Gastrocnemius medialis (tissue), 4 donors: ENCODE measurements at regions not wholly inside any gene's neighbourhood (a gene's known extent, or its start where the extent isn't known, plus 50 kb on each side); places are given as distances from the start of the nearest gene placed in this dataset.

Experiments
- CTCF ChIP-seq, 5 experiments: fragments of 450-650 bp in 3 of 5; fragments of 200-600 bp in 2 of 5; sonication (generic) in 2 of 5; IDR thresholded peaks in 4 of 5; conservative IDR thresholded peaks in 1 of 5; 1 replicate in 4 of 5; 2 replicates in 1 of 5; pipeline ENCODE4 v1.5.1; 2016 to 2019; ENCODE audit warnings: antibody characterized with exemption in 5 of 5, mild to moderate bottlenecking in 3 of 5, moderate library complexity in 3 of 5
- POLR2A ChIP-seq, 2 donors: fragments of 450-650 bp; IDR thresholded peaks; one replicate each; pipeline ENCODE4 v1.6.1; 2017; ENCODE audit warnings: antibody characterized with exemption in 2 of 2, mild to moderate bottlenecking in 2 of 2, moderate library complexity in 2 of 2

DNA sequence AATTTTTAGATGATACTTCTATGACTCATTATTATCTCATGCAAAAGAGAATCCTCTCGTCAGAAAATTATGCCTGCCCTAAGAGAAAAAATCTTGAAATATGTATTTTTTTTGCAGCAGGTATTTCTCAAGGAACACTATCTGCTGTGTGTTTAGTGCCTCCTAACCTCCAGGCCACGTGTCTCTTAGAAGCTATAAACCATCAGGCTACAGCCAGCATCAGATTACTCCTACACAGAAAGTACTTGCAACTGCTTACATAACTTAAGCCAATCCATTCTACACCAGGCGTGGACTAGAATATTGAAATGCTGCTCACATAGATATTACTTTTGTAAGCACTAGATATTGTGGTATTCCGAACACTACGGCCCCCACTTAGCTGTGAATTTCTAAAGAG lies 933.4 kb downstream of the PLA2G4A start:
- TF ChIP-seq CTCF (IDR thresholded peaks at IDR 0.05 in 4 of 5, conservative IDR thresholded peaks at IDR 0.05 in 1 of 5) (no peak), POLR2A (IDR thresholded peaks at IDR 0.05) (no peak)
